NT2/D1 (cell line): ENCODE measurements at regions not wholly inside any gene's neighbourhood (a gene's known extent, or its start where the extent isn't known, plus 50 kb on each side); places are given as distances from the start of the nearest gene placed in this dataset.

Experiments
- DNase-seq: peaks from one replicate; pipeline ENCODE4 v3.0.0-alpha.2; 2011; ENCODE audit warnings: low read depth, low spot score
- H3K27me3 ChIP-seq: 2 replicates; pipeline ENCODE4 v1.6.0; 2011; ENCODE audit warnings: mild to moderate bottlenecking; ENCODE audit not compliant: insufficient read length, insufficient read depth
- H3K36me3 ChIP-seq: 2 replicates; pipeline ENCODE4 v1.6.1; 2011; ENCODE audit warnings: mild to moderate bottlenecking, low read length, mixed read lengths; ENCODE audit not compliant: insufficient read depth, insufficient read length
- H3K4me1 ChIP-seq: 2 replicates; pipeline ENCODE4 v1.5.1; 2011; ENCODE audit not compliant: insufficient read depth, insufficient read length
- H3K4me3 ChIP-seq: 2 replicates; pipeline ENCODE4 v1.5.1; 2011; ENCODE audit warnings: low read depth; ENCODE audit not compliant: insufficient read length
- H3K9ac ChIP-seq: 2 replicates; pipeline ENCODE4 v1.6.0; 2011; ENCODE audit warnings: low read depth; ENCODE audit not compliant: insufficient read length
- H3K9me3 ChIP-seq: 2 replicates; pipeline ENCODE4 v1.5.1; 2011; ENCODE audit warnings: mild to moderate bottlenecking, low read length; ENCODE audit not compliant: insufficient read depth
- SUZ12 ChIP-seq: IDR thresholded peaks from 2 replicates; pipeline ENCODE4 v1.6.1; 2011; ENCODE audit not compliant: insufficient read length, insufficient read depth; ENCODE audit errors: extremely low read depth
- YY1 ChIP-seq: IDR thresholded peaks from 2 replicates; pipeline ENCODE4 v1.6.1; 2011; ENCODE audit not compliant: insufficient read length, insufficient read depth
- ZNF274 ChIP-seq: IDR thresholded peaks from 2 replicates; pipeline ENCODE4 v1.6.1; 2011; ENCODE audit warnings: mild to moderate bottlenecking, low read depth, low read length

DNA sequence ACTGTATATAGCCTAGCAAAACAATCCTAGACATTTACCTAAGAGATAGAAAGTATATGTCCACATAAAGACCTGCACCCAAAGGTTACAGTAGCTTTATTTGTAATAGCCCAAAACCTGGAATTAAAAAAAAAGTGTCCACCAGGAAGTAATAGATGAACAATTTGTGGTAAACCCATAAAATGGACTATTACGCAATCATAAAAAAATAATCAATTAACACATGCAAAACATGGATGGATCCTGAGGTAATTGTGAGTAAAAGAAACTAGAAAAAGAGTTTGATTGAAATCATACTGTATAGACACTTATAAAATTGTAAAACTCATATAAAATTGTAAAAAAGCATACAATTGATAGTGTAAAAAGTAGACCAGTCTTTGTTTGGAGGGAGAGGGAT lies 673.0 kb upstream of the ZNF804A start:
- H3K9ac ChIP-seq: no peak overlapping the region
- peaks cover 12% of the 10 kb centered on the region; the same call in 1 of the 2 replicates for H3K9me3 ChIP-seq
- H3K36me3 ChIP-seq: no peaks in the 10 kb centered on the region
- DNase-seq: no peak
- H3K4me3 ChIP-seq: no peak overlapping the region
- H3K27me3 ChIP-seq: no peaks in the 10 kb centered on the region
- TF ChIP-seq SUZ12 (no peak), YY1 (no peak)
- H3K4me1 ChIP-seq: no peaks in the 10 kb centered on the region

- Histone ChIP-seq H3K36me3 (no peaks in the 10 kb centered on the region), H3K4me3 (no peak overlapping the region), H3K4me1 (no peaks in the 10 kb centered on the region), H3K9me3 (peaks cover 12% of the 10 kb centered on the region; the same call in 1 of the 2 replicates), H3K27me3 (no peaks in the 10 kb centered on the region), H3K9ac (no peak overlapping the region)
- TF ChIP-seq YY1 (no peak), ZNF274 (no peak), SUZ12 (no peak)
- DNase-seq: no peak
Observed at GRCh38 chr2:183926433-183926832, 671.9 kb upstream of the ZNF804A start.

- TF ChIP-seq SUZ12 (no peak), ZNF274 (no peak), YY1 (no peak)
- peaks cover 12% of the 10 kb centered on the region; the same call in 1 of the 2 replicates for H3K9me3 ChIP-seq
- no peak overlapping the region for H3K4me3 ChIP-seq
- H3K9ac ChIP-seq: no peak overlapping the region
- H3K27me3 ChIP-seq: no peaks in the 10 kb centered on the region
- H3K4me1 ChIP-seq: no peaks in the 10 kb centered on the region
- H3K36me3 ChIP-seq: no peaks in the 10 kb centered on the region
- DNase-seq: no peak
Observed at GRCh38 chr2:183927406-183928325, 670.7 kb upstream of the ZNF804A start.

DNA sequence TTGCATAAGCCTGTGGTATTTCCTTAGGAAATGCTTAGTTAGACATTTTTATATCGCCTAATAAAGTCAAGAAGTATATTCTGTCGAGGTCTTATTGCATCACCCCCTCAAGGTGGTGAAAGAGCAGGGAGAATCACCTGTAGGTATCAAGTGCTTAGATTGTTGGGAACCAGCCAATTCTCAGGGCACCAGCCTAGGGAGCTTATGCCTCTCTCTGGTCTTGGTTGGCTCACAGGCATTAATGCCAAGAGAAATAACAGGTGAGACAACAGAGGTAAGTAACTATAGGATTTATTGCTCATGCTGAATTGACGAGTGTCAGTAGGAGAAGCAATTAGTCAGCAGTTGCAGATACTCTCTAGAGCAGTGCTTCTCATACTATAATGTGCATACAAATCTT lies 663.3 kb upstream of the ZNF804A start:
- Histone ChIP-seq H3K9me3 (no peaks in the 10 kb centered on the region), H3K4me3 (no peak overlapping the region), H3K36me3 (no peaks in the 10 kb centered on the region), H3K4me1 (no peaks in the 10 kb centered on the region), H3K27me3 (no peaks in the 10 kb centered on the region), H3K9ac (no peak overlapping the region)
- no peak for DNase-seq
- TF ChIP-seq SUZ12: no peak
- no peak for TF ChIP-seq YY1
- TF ChIP-seq ZNF274: no peak

- no peaks in the 10 kb centered on the region for H3K4me1 ChIP-seq
- no peak for TF ChIP-seq YY1
- TF ChIP-seq ZNF274: no peak
- TF ChIP-seq SUZ12: no peak
- no peaks in the 10 kb centered on the region for H3K9me3 ChIP-seq
- no peak overlapping the region for H3K4me3 ChIP-seq
- no peaks in the 10 kb centered on the region for H3K27me3 ChIP-seq
- H3K36me3 ChIP-seq: no peaks in the 10 kb centered on the region
- DNase-seq: no peak
- H3K9ac ChIP-seq: no peak overlapping the region
Observed at GRCh38 chr2:183937220-183937619, 661.1 kb upstream of the ZNF804A start.

DNA sequence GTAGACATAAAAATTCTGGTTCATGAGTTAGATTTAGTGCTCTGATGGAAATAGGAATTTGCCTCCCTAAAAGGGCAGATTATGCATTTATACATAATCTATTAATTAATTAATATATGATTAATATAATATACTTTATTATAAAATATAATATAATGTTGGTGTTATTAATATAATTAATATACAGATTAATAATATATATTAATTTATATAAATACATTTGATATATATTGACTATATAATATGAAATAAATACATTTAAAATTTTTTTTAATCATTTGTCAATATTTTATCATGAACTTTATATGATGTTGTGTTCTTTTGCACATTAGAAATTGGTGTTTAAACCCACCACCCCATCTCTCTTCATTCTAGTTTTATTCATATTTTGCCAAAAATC lies 652.1 kb upstream of the ZNF804A start:
- Histone ChIP-seq H3K4me3 (no peak overlapping the region), H3K36me3 (no peaks in the 10 kb centered on the region), H3K4me1 (no peaks in the 10 kb centered on the region), H3K27me3 (no peaks in the 10 kb centered on the region), H3K9ac (no peak overlapping the region), H3K9me3 (no peaks in the 10 kb centered on the region)
- no peak for DNase-seq
- no peak for TF ChIP-seq ZNF274
- TF ChIP-seq YY1: no peak
- TF ChIP-seq SUZ12: no peak

DNA sequence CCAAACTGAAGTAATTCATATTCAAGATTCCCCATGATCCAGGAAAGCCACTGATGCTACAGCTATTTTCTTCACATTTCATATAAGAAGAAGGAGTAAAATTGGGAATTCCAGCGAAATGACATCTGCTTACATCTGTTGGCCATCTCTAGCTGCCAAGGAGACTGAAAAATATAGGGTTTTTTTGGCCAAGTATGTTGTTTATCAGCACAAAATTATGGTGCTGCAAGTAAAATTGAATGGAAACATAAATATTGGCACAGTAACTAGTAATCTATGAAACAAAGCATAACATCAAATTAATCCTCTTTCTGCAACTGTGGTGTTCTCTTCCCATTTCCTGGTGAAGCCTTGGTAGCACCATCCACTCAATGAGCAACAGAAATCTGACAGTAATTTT lies 649.5 kb upstream of the ZNF804A start:
- H3K4me1 ChIP-seq: no peaks in the 10 kb centered on the region
- H3K9ac ChIP-seq: no peak overlapping the region
- no peak overlapping the region for H3K4me3 ChIP-seq
- H3K36me3 ChIP-seq: no peaks in the 10 kb centered on the region
- H3K27me3 ChIP-seq: no peaks in the 10 kb centered on the region
- no peaks in the 10 kb centered on the region for H3K9me3 ChIP-seq
- TF ChIP-seq SUZ12 (no peak), ZNF274 (no peak), YY1 (no peak)
- DNase-seq: no peak
